ENCODE measurements at regions not wholly inside any gene's neighbourhood (a gene's known extent, or its start where the extent isn't known, plus 50 kb on each side); places are given as distances from the start of the nearest gene placed in this dataset.

DNA sequence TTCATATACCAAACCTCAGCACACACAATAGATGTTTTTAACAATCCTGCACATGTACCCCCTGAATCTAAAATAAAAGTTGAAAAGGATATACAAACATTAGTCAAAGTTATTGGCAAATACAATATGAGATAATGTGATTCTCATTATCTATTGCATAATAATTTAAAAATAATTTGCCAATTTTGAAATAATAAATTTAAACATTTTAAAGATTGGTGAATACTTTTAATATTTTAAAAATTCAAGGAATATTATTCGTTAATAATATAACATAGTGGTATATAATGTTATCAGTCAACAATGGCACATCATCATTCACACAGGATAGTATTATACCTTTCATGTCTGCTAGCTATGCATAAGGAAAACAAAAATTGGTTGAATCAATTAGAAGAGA, 207.0 kb upstream of the SP8 start:
- H3K9ac ChIP-seq (ENCODE audit: low read length), result no peak overlapping the region
- H3K9me3 ChIP-seq (ENCODE audit: control insufficient read depth in 1 of 2, insufficient read depth in 1 of 2, low read depth in 1 of 2, low read length in 2 of 2), result no peaks in the 10 kb centered on the region
- TF ChIP-seq FOSL1 (IDR thresholded peaks at IDR 0.05; ENCODE audit: low read depth) (no peak), POLR2A (IDR thresholded peaks at IDR 0.05; ENCODE audit: borderline replicate concordance, extremely low read depth, insufficient read depth, insufficient read length) (no peak), YY1 (IDR thresholded peaks at IDR 0.05; ENCODE audit: extremely low read depth, insufficient replicate concordance, low read depth, low read length) (no peak)
- TF ChIP-seq, protein P1, sequence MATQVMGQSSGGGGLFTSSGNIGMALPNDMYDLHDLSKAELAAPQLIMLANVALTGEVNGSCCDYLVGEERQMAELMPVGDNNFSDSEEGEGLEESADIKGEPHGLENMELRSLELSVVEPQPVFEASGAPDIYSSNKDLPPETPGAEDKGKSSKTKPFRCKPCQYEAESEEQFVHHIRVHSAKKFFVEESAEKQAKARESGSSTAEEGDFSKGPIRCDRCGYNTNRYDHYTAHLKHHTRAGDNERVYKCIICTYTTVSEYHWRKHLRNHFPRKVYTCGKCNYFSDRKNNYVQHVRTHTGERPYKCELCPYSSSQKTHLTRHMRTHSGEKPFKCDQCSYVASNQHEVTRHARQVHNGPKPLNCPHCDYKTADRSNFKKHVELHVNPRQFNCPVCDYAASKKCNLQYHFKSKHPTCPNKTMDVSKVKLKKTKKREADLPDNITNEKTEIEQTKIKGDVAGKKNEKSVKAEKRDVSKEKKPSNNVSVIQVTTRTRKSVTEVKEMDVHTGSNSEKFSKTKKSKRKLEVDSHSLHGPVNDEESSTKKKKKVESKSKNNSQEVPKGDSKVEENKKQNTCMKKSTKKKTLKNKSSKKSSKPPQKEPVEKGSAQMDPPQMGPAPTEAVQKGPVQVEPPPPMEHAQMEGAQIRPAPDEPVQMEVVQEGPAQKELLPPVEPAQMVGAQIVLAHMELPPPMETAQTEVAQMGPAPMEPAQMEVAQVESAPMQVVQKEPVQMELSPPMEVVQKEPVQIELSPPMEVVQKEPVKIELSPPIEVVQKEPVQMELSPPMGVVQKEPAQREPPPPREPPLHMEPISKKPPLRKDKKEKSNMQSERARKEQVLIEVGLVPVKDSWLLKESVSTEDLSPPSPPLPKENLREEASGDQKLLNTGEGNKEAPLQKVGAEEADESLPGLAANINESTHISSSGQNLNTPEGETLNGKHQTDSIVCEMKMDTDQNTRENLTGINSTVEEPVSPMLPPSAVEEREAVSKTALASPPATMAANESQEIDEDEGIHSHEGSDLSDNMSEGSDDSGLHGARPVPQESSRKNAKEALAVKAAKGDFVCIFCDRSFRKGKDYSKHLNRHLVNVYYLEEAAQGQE (IDR thresholded peaks at IDR 0.05; ENCODE audit: low read depth), result no peak
- no peaks in the 10 kb centered on the region for H4K20me1 ChIP-seq (ENCODE audit: insufficient read depth)
- H3K4me1 ChIP-seq (ENCODE audit: control insufficient read depth in 1 of 2, insufficient read depth in 2 of 2, low read length in 2 of 2), result peaks cover 7 to 12% of the 10 kb centered on the region in 2 experiments; a peak in 3 of 4 replicates
- RAD21 ChIA-PET (ENCODE audit: low non-redundant PET in 1 of 2, low total read pairs in 2 of 2, uncharacterized antibody in 2 of 2, unreplicated experiment in 2 of 2), result no interaction called here
- ATAC-seq (no peak), DNase-seq (ENCODE audit: low read depth, low spot score) (no peak)
- no peak overlapping the region for H3K4me3 ChIP-seq (replicated peaks in 1 of 2; ENCODE audit: low read depth in 1 of 2, low read length in 2 of 2)
- H2AFZ ChIP-seq (ENCODE audit: low read depth, low read length, poor library complexity, severe bottlenecking), result no peak overlapping the region
- H3K27ac ChIP-seq (ENCODE audit: low read depth, low read length), result no peak overlapping the region
- POLR2A ChIA-PET, result no interaction called here
- CTCF ChIA-PET, result no interaction called here
- intact Hi-C loops (cut with micrococcal nuclease), result no loop called here
- no peak overlapping the region for H3K4me2 ChIP-seq (ENCODE audit: low read length)
- no peaks in the 10 kb centered on the region for H3K79me2 ChIP-seq (ENCODE audit: insufficient read depth, low read length)
- H3K36me3 ChIP-seq (ENCODE audit: control insufficient read depth in 1 of 2, insufficient read depth in 2 of 2, low read length in 2 of 2), result no peaks in the 10 kb centered on the region
- H3K27me3 ChIP-seq (ENCODE audit: insufficient read depth, low read length), result no peaks in the 10 kb centered on the region
- BruUV-seq (replicated peaks), result no TSS peak
- no peaks in the 10 kb centered on the region; the same call in 1 of the 2 replicates for H3K9me2 ChIP-seq (ENCODE audit: insufficient read depth)

DNA sequence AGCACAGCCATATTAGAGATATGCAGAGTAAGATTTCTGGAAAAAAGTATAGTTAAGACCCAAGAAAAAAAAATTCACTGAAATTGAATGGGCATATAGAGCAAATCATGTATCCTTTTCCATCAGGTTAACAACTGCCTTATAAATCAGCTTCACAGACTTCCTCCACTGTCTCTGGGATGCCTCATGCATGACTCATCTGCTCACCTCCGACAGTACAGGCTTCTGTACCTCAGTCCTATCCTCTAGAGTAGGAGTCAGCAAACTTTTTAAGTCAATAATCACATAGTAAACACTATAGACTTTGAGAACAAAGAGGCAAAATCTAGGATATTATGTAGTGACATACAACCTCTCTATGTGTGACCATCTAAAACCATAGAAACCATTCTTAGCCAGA, 211.6 kb upstream of the SP8 start:
- CTCF ChIA-PET, result no interaction called here

More for the DNA sequence above, 211.6 kb upstream of the SP8 start:
- Histone ChIP-seq H3K9ac (ENCODE audit: low read length) (no peak overlapping the region), H3K9me2 (ENCODE audit: insufficient read depth) (no peaks in the 10 kb centered on the region; the same call in 1 of the 2 replicates), H3K4me2 (ENCODE audit: low read length) (peak overlapping the region; percentile 57), H3K27me3 (ENCODE audit: insufficient read depth, low read length) (no peaks in the 10 kb centered on the region), H2AFZ (ENCODE audit: low read depth, low read length, poor library complexity, severe bottlenecking) (peak overlapping the region; percentile 91), H3K27ac (ENCODE audit: low read depth, low read length) (no peak overlapping the region), H3K9me3 (ENCODE audit: control insufficient read depth in 1 of 2, insufficient read depth in 1 of 2, low read depth in 1 of 2, low read length in 2 of 2) (no peaks in the 10 kb centered on the region), H3K4me3 (replicated peaks in 1 of 2; ENCODE audit: low read depth in 1 of 2, low read length in 2 of 2) (no peak overlapping the region), H3K36me3 (ENCODE audit: control insufficient read depth in 1 of 2, insufficient read depth in 2 of 2, low read length in 2 of 2) (no peaks in the 10 kb centered on the region), H3K79me2 (ENCODE audit: insufficient read depth, low read length) (no peaks in the 10 kb centered on the region), H3K4me1 (ENCODE audit: control insufficient read depth in 1 of 2, insufficient read depth in 2 of 2, low read length in 2 of 2) (peaks cover 7 to 13% of the 10 kb centered on the region in 2 experiments; a peak in 3 of 4 replicates), H4K20me1 (ENCODE audit: insufficient read depth) (no peaks in the 10 kb centered on the region)
- intact Hi-C loops (cut with micrococcal nuclease), result no loop called here
- BruUV-seq (replicated peaks), result no TSS peak
- TF ChIP-seq TCF7L2 (IDR thresholded peaks at IDR 0.05; ENCODE audit: borderline replicate concordance, extremely low read depth, insufficient read depth, insufficient read length), result peak; percentile 22
- peak; percentile 66; the same call in 1 of the 2 replicates for TF ChIP-seq CBX3 (IDR thresholded peaks at IDR 0.05; ENCODE audit: low read depth)
- peak; percentile 78 for TF ChIP-seq JUND (IDR thresholded peaks at IDR 0.05)
- TF ChIP-seq FOSL1 (IDR thresholded peaks at IDR 0.05; ENCODE audit: low read depth), result peak; percentile 85
- no peak for TF ChIP-seq SIN3A (IDR thresholded peaks at IDR 0.05; ENCODE audit: low read depth)
- TF ChIP-seq, protein P2, sequence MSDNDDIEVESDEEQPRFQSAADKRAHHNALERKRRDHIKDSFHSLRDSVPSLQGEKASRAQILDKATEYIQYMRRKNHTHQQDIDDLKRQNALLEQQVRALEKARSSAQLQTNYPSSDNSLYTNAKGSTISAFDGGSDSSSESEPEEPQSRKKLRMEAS (IDR thresholded peaks at IDR 0.05), result no peak
- no peak for TF ChIP-seq SRF (IDR thresholded peaks at IDR 0.05; ENCODE audit: low read depth)
- TF ChIP-seq, protein P3, sequence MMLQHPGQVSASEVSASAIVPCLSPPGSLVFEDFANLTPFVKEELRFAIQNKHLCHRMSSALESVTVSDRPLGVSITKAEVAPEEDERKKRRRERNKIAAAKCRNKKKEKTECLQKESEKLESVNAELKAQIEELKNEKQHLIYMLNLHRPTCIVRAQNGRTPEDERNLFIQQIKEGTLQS (IDR thresholded peaks at IDR 0.05), result 0 out of 2 replicates have a peak, but pooled peaks have one; percentile 22
- ChIA-PET POLR2A (no interaction called here), RAD21 (ENCODE audit: low non-redundant PET in 1 of 2, low total read pairs in 2 of 2, uncharacterized antibody in 2 of 2, unreplicated experiment in 2 of 2) (no interaction called here)
- DNase-seq (ENCODE audit: low read depth, low spot score) (peak; percentile 38), ATAC-seq (peak; percentile 98)

Data from HCT116 (cell line).